HG02870 (cell line): ENCODE measurements at regions not wholly inside any gene's neighbourhood (a gene's known extent, or its start where the extent isn't known, plus 50 kb on each side); places are given as distances from the start of the nearest gene placed in this dataset.
"Not testable (repeated sequence)": the region's sequence is repeated elsewhere in the genome, so short reads cannot be mapped to it uniquely, and the experiment has no call there.

Experiments used
- ATAC-seq: cut with Tn5 transposase; IDR thresholded peaks from one replicate; pipeline ENCODE4 v1.9.1; 2021; ENCODE audit warnings: mild to moderate bottlenecking, moderate library complexity; ENCODE audit not compliant: unreplicated experiment

DNA sequence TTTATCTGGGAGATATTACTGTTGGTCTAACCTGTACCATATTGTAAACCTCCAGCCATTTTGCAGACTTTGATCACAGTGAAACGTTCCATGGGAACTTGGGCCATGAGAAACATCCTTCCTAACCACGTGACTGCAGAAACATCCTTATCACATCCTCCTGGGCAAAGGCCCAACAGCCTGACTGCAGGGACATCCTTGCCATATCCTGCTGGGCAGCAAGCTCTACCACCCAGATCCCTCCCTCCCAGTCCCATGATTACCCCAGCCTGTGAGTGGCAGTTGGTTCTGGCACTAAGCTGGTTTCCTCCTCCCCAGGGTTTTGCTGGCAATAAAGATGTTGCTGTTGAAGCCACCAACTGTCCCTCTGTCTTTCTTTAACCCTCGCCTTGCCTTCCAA is 201.2 kb downstream of the POTEC start:
- not testable (repeated sequence) for ATAC-seq

GRCh38 chr18:14336017-14336416 is 203.8 kb upstream of the ZNF519 start:
- not testable (repeated sequence) for ATAC-seq

- ATAC-seq = not testable (repeated sequence)
Observed at GRCh38 chr18:14321217-14321616, 189.0 kb upstream of the ZNF519 start.

DNA sequence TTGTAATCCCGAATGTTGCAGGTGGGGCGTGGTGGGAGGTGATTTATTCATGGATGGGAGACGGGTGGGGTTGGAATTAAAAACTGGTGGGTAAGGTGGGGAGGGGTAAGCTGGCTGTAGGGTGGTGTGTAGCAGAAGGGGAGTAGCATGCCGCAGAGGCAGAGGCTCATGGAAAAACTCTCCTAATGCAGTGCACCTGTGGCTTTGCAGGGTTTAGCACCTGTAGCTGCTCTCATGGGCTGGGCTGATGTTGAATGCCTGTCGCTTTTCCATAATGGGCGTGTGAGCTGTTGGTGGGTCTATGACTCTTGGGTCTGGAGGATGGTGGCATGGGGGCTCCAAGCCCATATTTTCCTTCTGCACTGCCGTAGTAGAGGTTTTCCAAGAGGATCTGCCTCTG is 169.0 kb upstream of the ZNF519 start:
- not testable (repeated sequence) for ATAC-seq

- ATAC-seq = not testable (repeated sequence)
Observed at GRCh38 chr18:14295081-14295480, 162.8 kb upstream of the ZNF519 start.

GRCh38 chr18:14285053-14285452 is 152.8 kb upstream of the ZNF519 start:
- ATAC-seq = no peak

DNA sequence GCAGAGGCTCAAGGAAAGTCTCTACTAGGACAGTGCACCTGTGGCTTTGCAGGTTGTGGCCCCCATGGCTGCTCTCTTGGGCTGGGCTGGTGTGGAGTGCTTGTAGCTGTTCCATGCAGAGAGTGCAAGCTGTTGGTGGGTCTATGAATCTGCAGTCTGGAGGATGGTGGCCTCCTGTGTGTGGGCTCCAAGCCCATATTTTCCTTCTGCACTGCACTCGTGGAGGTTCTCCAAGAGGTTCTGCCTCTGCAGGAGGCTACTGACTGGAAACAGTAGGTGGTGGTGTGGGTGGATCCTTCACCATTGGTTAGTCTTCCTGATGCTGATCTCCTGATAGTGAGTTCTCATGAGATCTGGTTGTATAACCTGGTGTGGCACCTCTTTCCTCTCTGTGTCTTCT is 143.2 kb upstream of the ZNF519 start:
- not testable (repeated sequence) for ATAC-seq

DNA sequence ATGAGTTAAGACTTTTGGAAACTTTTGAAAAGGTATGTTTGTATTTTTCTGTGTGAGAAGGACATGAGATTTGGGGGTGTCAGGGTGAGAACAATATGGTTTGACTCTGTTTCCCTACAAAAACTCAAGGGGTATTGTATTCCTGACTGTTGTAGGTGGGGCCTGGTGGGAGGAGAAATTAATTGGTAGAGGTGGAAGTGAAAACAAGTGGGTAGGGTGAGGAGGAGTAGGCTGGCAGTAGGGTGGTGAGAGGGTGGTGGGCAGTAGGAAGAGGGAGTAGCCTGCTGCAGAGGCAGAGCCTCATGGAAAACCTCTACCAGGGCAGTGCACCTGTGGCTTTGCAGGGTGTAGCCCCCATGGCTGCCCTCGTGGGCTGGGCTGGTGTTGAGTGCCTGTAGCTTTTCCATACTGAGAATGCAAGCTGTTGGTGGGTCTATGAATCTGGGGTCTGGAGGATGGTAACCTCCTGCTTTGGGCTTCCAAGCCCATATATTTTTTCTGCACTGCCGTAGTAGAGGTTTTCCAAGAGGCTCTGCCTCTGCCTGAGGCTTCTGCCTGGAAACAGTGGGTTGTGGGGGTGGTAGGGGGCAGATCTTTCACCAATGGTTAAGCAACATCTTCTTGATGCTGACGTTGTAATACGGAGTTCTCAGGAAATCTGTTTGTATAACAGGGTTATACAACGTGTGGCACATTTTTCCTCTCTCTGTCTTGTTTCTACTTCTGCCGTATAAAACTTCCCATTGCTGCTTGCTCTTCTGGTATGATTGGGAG is 133.6 kb upstream of the ZNF519 start:
- ATAC-seq = not testable (repeated sequence)

DNA sequence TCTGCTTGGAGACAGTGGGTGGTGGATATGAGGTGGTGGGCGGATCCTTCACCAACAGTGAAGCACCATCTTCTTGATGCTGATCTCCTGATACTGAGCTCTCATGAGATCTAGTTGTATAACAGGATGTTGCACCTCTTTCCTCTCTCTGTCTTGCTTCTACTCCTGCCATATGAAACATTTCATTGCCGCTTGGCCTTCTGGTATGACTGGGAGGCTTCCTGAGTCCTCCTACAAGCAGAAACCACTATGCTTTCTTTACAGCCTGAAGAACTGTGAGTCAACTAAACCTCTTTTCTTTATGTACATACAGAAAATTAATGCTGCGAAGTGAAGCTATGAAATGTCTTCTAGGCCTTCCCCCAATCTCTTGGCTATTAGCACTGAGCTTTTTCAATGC is 130.6 kb upstream of the ZNF519 start:
- ATAC-seq = not testable (repeated sequence)

DNA sequence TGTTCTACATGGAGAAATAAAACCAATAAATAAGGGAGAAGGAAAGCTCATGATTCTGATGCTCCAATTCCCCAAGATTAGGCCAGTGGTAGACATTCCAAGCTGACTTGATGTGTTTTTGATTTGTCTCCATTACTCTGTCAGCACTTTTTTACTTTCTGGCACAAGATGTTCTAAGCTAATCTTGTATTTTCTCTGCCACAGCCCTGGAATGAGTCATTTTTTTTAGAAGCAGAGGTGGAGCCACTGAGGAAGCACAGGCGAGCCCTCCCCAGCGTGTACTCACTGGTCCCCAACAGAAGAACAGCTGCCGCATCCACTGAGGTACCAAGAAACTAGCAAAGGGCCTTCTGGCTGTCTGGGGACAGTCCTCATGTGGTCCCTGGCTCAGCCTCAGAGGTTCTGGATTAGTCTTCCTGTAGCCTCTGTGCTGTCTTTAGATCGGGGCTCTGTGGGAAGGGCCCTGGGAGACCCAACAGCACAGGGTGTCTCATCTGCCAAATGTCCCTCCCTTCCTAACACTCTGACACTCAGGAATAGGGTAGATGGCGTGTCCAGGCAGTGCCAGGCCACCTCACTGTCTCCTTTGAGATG is 117.9 kb upstream of the ZNF519 start:
- ATAC-seq = not testable (repeated sequence)

GRCh38 chr18:14239224-14239623 is 107.0 kb upstream of the ZNF519 start:
- not testable (repeated sequence) for ATAC-seq

DNA sequence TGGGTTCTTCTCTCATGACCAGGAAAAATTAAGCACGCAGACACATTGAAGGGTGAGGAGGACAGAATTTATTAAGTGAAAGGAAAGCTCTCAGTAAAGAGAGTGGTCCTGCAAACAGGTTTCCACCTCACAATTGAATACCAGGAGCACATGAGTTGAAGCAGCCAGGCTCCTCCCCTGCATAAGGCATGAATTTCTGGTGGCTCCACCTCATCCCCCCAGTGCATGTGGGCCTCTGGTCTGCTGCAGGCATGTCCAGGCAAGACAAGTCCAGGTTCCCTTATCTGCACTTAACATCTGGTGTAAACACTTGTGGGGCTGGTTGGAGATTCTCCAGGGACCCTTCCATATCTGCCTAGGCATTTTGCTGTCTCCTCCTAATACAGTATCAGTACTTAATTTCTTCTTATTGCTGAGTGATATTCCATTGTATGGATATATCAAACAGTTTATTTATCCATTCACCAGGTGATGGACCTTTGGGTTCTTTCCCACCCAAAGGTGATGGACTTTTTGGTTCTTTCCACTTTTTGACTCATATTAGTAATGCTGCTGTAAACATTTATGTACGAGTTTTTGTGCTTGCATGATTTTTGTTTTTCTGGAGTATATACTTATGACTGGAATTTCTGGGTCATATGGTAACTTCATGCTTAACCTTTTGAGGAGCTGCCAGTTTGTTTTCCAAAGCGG is 104.3 kb upstream of the ZNF519 start:
- ATAC-seq = not testable (repeated sequence)

DNA sequence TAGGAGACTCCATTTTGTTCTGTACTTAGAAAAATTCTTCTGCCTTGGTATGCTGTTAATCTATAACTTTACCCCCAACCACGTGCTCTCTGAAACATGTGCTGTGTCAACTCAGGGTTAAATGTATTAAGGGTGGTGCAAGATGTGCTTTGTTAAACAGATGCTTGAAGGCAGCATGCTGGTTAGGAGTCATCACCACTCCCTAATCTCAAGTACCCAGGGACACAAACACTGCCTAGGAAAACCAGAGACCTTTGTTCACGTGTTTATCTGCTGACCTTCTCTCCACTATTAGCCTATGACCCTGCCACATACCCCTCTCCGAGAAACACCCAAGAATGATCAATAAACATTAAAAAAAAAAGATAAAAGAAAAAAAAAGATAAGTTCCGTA is 93.0 kb upstream of the ZNF519 start:
- ATAC-seq = not testable (repeated sequence)

DNA sequence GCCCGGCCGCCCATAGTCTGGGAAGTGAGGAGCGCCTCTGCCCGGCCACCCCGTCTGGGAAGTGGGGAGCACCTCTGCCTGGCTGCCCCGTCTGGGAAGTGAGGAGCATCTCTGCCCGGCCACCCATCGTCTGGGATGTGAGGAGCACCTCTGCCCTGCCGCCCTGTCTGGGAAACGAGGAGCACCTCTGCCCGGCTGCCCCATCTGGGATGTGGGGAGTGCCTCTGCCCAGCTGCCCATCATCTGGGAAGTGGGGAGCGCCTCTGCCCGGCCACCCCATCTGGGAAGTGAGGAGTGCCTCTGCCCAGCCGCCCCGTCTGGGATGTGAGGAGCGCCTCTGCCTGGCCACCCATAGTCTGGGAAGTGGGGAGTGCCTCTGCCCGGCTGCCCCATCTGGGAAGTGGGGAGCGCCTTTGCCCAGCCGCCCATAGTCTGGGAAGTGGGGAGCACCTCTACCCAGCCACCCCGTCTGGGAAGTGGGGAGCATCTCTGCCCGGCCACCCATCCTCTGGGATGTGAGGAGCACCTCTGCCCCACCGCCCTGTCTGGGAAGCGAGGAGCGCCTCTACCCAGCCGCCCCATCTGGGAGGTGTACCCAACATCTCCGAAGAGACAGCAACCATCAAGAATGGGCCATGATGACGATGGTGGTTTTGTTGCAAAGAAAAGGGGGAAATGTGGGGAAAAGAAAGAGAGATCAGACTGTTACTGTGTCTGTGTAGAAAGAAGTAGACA is 92.5 kb upstream of the ZNF519 start:
- ATAC-seq = not testable (repeated sequence)

- ATAC-seq = not testable (repeated sequence)
Observed at GRCh38 chr18:14223919-14224318, 91.7 kb upstream of the ZNF519 start.

GRCh38 chr18:14223231-14223822 is 91.1 kb upstream of the ZNF519 start:
- ATAC-seq = not testable (repeated sequence)

DNA sequence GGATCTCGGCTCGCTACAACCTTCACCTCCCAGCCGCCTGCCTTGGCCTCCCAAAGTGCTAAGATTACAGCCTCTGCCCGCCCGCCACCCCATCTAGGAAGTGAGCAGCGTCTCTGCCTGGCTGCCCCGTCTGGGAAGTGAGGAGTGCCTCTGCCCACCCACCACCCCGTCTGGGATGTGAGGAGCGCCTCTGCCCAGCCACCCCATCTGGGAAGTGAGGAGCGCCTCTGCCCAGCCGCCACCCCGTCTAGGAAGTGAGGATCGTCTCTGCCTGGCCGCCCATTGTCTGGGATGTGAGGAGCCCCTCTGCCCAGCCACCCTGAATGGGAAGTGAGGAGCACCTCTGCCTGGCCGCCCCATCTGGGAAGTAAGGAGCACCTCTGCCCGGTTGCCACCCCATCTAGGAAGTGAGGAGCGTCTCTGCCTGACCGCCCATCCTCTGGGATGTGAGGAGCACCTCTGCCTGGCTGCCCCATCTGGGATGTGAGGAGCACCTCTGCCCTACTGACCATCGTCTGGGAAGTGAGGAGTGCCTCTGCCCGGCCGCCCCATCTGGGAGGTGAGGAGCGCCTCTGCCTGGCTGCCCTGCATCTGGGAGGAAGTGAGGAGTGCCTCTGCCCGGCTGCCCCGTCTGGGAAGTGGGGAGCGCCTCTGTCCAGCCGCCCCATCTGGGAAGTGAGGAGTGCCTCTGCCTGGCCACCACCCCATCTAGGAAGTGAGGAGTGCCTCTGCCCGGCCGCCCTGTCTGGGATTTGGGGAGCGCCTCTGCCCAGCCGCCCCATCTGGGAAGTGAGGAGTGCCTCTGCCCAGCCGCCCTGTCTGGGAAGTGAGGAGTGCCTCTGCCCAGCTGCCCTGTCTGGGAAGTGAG is 90.4 kb upstream of the ZNF519 start:
- not testable (repeated sequence) for ATAC-seq

- no peak for ATAC-seq
Observed at GRCh38 chr18:14221689-14222088, 89.5 kb upstream of the ZNF519 start.

DNA sequence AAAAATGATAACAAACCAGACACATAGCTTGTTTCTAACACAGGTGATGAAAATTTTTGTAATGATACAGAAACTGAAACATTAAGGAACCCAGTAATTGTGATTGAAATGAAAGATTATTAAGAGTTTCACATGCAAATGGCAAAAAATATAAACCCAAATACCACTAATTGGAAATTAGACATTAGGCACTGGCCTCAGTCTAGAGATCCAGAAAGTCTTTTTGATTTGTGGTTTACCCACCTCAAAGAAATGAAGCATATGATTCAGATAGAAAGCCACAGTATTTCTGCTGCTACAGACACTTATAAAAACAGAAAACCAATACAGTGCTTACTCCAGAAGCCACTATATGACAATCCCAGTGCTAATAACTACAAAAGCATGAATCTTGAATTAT is 83.7 kb upstream of the ZNF519 start:
- not testable (repeated sequence) for ATAC-seq

DNA sequence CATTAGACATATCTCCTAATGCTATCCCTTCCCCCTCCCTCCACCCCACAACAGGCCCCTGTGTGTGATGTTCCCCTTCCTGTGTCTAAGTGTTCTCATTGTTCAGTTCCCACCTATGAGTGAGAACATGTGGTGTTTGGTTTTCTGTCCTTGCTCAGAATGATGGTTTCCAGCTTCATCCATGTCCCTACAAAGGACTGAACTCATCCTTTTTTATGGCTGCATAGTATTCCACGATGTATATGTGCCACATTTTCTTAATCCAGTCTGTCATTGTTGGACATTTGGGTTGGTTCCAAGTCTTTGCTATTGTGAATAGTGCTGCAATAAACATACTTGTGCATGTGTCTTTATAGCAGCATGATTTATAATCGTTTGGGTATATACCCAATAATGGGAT is 71.2 kb upstream of the ZNF519 start:
- ATAC-seq = not testable (repeated sequence)
